AG04449 (cell line): ENCODE measurements at regions not wholly inside any gene's neighbourhood (a gene's known extent, or its start where the extent isn't known, plus 50 kb on each side); places are given as distances from the start of the nearest gene placed in this dataset.

Experiments used
- CTCF ChIA-PET: fragments of 350-600 bp; formaldehyde crosslinking; extraction: SDS; loops from one replicate; lab custom pipeline; 2021; ENCODE audit warnings: antibody characterized with exemption; lab: Yijun Ruan, JAX
- POLR2A ChIA-PET: fragments of 400-600, 350-600 bp; formaldehyde crosslinking; extraction: SDS; loops from one replicate; lab custom pipeline; 2020; ENCODE audit warnings: antibody characterized with exemption, inconsistent platforms; lab: Yijun Ruan, JAX
- DNase-seq: peaks from one replicate; pipeline ENCODE4 v3.0.0-alpha.2; 2010; ENCODE audit warnings: low read depth, low spot score
- H3K4me3 ChIP-seq: 2 replicates; pipeline ENCODE4 v1.5.1; 2011; ENCODE audit warnings: low read depth, mild to moderate bottlenecking, control low read depth, low read length
- CTCF ChIP-seq: IDR thresholded peaks from one replicate; pipeline ENCODE4 v1.5.1; 2011; ENCODE audit warnings: mild to moderate bottlenecking, moderate library complexity, low read length, control low read depth, inconsistent platforms; ENCODE audit not compliant: insufficient read depth; ENCODE audit errors: missing control alignments

GRCh38 chr3:56988458-56989168 lies 71.9 kb upstream of the SPATA12 start:
- POLR2A ChIA-PET: interaction anchor here (0.9 kb wide), 1 partner anchor 286 kb away, joined by 4 read pairs; no protein-coding TSS in a partner anchor
- no peak overlapping the region for H3K4me3 ChIP-seq
- TF ChIP-seq CTCF: peak; percentile 65
- no peak for DNase-seq
- CTCF ChIA-PET: interaction anchor here (0.6 to 8.7 kb wide), 61 partner anchors 9 to 648 kb away, joined by 3 to 376 read pairs (median 5); partner anchors contain the start of genes ARHGEF3 and TASOR

GRCh38 chr3:56987238-56987895 lies 73.1 kb upstream of the SPATA12 start:
- POLR2A ChIA-PET: no interaction called here
- CTCF ChIA-PET: interaction anchor here (0.6 to 8.7 kb wide), 25 partner anchors 8 to 363 kb away, joined by 3 to 376 read pairs (median 5); partner anchors contain the start of genes ARHGEF3 and TASOR
- peak; percentile 40 for TF ChIP-seq CTCF
- DNase-seq: no peak
- H3K4me3 ChIP-seq: no peak overlapping the region

GRCh38 chr3:56986347-56986746 lies 74.1 kb upstream of the SPATA12 start:
- no peak for TF ChIP-seq CTCF
- DNase-seq: no peak
- CTCF ChIA-PET: interaction anchor here (1.4 to 8.7 kb wide), 5 partner anchors 12 to 291 kb away, joined by 5 to 376 read pairs (median 61); partner anchors contain the start of gene ARHGEF3
- H3K4me3 ChIP-seq: no peak overlapping the region
- POLR2A ChIA-PET: no interaction called here

GRCh38 chr3:56985878-56986277 lies 74.6 kb upstream of the SPATA12 start:
- no peak overlapping the region for H3K4me3 ChIP-seq
- no peak for DNase-seq
- TF ChIP-seq CTCF: no peak
- POLR2A ChIA-PET: no interaction called here
- CTCF ChIA-PET: interaction anchor here (5.0 to 8.7 kb wide), 4 partner anchors 12 to 291 kb away, joined by 48 to 376 read pairs (median 96); partner anchors contain the start of gene ARHGEF3

- no peak for DNase-seq
- TF ChIP-seq CTCF: no peak
- no peak overlapping the region for H3K4me3 ChIP-seq
- ChIA-PET CTCF (interaction anchor here (5.2 to 8.7 kb wide), 3 partner anchors 13 to 283 kb away, joined by 61 to 376 read pairs (median 131); partner anchors contain the start of gene ARHGEF3), POLR2A (no interaction called here)
These were observed 75.0 kb upstream of the SPATA12 start for GRCh38 chr3:56985460-56985859.

- no peak for DNase-seq
- ChIA-PET CTCF (interaction anchor here (0.9 to 3.8 kb wide), 5 partner anchors 10 to 281 kb away, joined by 3 to 33 read pairs (median 8); no protein-coding TSS in a partner anchor), POLR2A (no interaction called here)
- H3K4me3 ChIP-seq: no peak overlapping the region
- TF ChIP-seq CTCF: no peak
These were observed 77.0 kb upstream of the SPATA12 start for GRCh38 chr3:56983427-56983826.
